H1 (cell line): ENCODE measurements at regions not wholly inside any gene's neighbourhood (a gene's known extent, or its start where the extent isn't known, plus 50 kb on each side); places are given as distances from the start of the nearest gene placed in this dataset.

Source experiments
- CTCF ChIA-PET: fragments of 300-600 bp; sonication (Branson Sonifier 250); formaldehyde crosslinking; loops from one replicate; lab custom pipeline; 2021; ENCODE audit not compliant: partially characterized antibody; lab: Charles Lee
- POLR2A ChIA-PET: fragments of 300-600 bp; sonication (Branson Sonifier 250); formaldehyde crosslinking; loops from one replicate; lab custom pipeline; 2021; ENCODE audit warnings: inconsistent platforms; ENCODE audit not compliant: partially characterized antibody; lab: Charles Lee
- DNase-seq, 2 experiments: peaks; one replicate each; pipeline versions ENCODE4 v3.0.0 to v3.0.0-alpha.2; 2010 to 2022; ENCODE audit warnings: low spot score in 2 of 2, low read depth in 1 of 2, mixed read lengths in 1 of 2
- FAIRE-seq: peaks from 2 replicates; lab custom pipeline; 2011; peaks lifted over from hg19 to GRCh38; lab: Jason Lieb, UNC
- H2AFZ ChIP-seq: 2 replicates; pipeline ENCODE4 v1.8.1; 2012; ENCODE audit warnings: low read length, inconsistent platforms
- H2AK5ac ChIP-seq: 2 replicates; pipeline ENCODE4 v1.6.1; 2013; ENCODE audit warnings: low read depth, low read length
- H2BK120ac ChIP-seq: replicated peaks from 2 replicates; pipeline ENCODE3; 2013; ENCODE audit warnings: low read depth, low read length, inconsistent platforms
- H2BK12ac ChIP-seq: 2 replicates; pipeline ENCODE4 v1.6.1; 2013; ENCODE audit warnings: low read depth, low read length
- H2BK15ac ChIP-seq: 2 replicates; pipeline ENCODE4 v1.6.1; 2013; ENCODE audit warnings: low read length
- H2BK20ac ChIP-seq: 2 replicates; pipeline ENCODE4 v1.6.1; 2013; ENCODE audit warnings: low read length
- H2BK5ac ChIP-seq: 2 replicates; pipeline ENCODE4 v1.6.1; 2013; ENCODE audit warnings: low read depth, low read length
- H3K14ac ChIP-seq: 2 replicates; pipeline ENCODE4 v1.6.1; 2013; ENCODE audit warnings: inconsistent platforms; ENCODE audit not compliant: insufficient read length
- H3K18ac ChIP-seq: 2 replicates; pipeline ENCODE4 v1.6.1; 2013; ENCODE audit warnings: low read length; ENCODE audit errors: extremely low read depth
- H3K23ac ChIP-seq: 2 replicates; pipeline ENCODE4 v1.6.1; 2013; ENCODE audit warnings: inconsistent platforms; ENCODE audit not compliant: insufficient read length
- H3K23me2 ChIP-seq: 2 replicates; pipeline ENCODE4 v1.6.1; 2013; ENCODE audit warnings: low read depth, low read length
- H3K27ac ChIP-seq: 2 replicates; pipeline ENCODE4 v1.6.1; 2011; ENCODE audit warnings: low read depth, low read length, inconsistent platforms
- H3K27me3 ChIP-seq, 4 experiments: replicated peaks in 1 of 4; 1 replicate in 1 of 4; 2 replicates in 3 of 4; pipeline versions ENCODE4 v1.6.1 to v1.8.1; 2011 to 2013; ENCODE audit warnings: low read length in 3 of 4, mild to moderate bottlenecking in 3 of 4, inconsistent platforms in 2 of 4, mixed read lengths in 2 of 4, moderate library complexity in 1 of 4; ENCODE audit not compliant: control insufficient read depth in 3 of 4, insufficient read depth in 3 of 4; ENCODE audit errors: extremely low read depth in 1 of 4
- H3K36me3 ChIP-seq, 4 experiments: 2 replicates each; pipeline versions ENCODE4 v1.6.1 to v1.8.1; 2011 to 2013; ENCODE audit warnings: mild to moderate bottlenecking in 4 of 4, low read length in 3 of 4, moderate library complexity in 2 of 4, control low read depth in 1 of 4, inconsistent platforms in 1 of 4; ENCODE audit not compliant: insufficient read depth in 4 of 4, control insufficient read depth in 2 of 4
- H3K4ac ChIP-seq: replicated peaks from 2 replicates; pipeline ENCODE3; 2013; ENCODE audit warnings: low read length, low read depth, mixed read lengths, inconsistent platforms; ENCODE audit not compliant: insufficient read length
- H3K4me1 ChIP-seq, 4 experiments: replicated peaks in 1 of 4; 1 replicate in 1 of 4; 2 replicates in 3 of 4; pipeline versions ENCODE4 v1.6.1 to v1.8.1; 2011 to 2013; ENCODE audit warnings: low read length in 3 of 4, inconsistent platforms in 2 of 4, mixed read lengths in 1 of 4; ENCODE audit not compliant: insufficient read depth in 4 of 4, control insufficient read depth in 3 of 4
- H3K4me2 ChIP-seq, 2 experiments: 2 replicates each; pipeline versions ENCODE4 v1.6.1 to v1.8.1; 2011 to 2013; ENCODE audit warnings: low read depth in 2 of 2, low read length in 2 of 2, control low read depth in 1 of 2, inconsistent platforms in 1 of 2, mild to moderate bottlenecking in 1 of 2; ENCODE audit not compliant: insufficient read depth in 1 of 2
- H3K4me3 ChIP-seq, 4 experiments: fragments of 200-600, 300-600 bp in 1 of 4; sonication (generic), shearing (Covaris generic), sonication (Bioruptor Twin) in 1 of 4; 2 replicates each; pipeline versions ENCODE4 v1.5.1 to v1.8.1; 2011 to 2016; ENCODE audit warnings: low read length in 4 of 4, low read depth in 3 of 4, control low read depth in 2 of 4, inconsistent platforms in 2 of 4, mild to moderate bottlenecking in 2 of 4, mixed read lengths in 1 of 4, moderate library complexity in 1 of 4; ENCODE audit not compliant: insufficient read depth in 2 of 4; ENCODE audit errors: extremely low read depth in 1 of 4
- H3K56ac ChIP-seq: replicated peaks from 2 replicates; pipeline ENCODE3; 2013; ENCODE audit warnings: low read depth, mild to moderate bottlenecking, mixed read lengths, low read length, inconsistent platforms; ENCODE audit not compliant: insufficient read length
- H3K79me1 ChIP-seq: 2 replicates; pipeline ENCODE4 v1.6.1; 2013; ENCODE audit warnings: low read depth, low read length, control low read depth
- H3K79me2 ChIP-seq, 2 experiments: 2 replicates each; pipeline versions ENCODE4 v1.6.1 to v1.8.1; 2012 to 2013; ENCODE audit warnings: low read length in 2 of 2, mild to moderate bottlenecking in 2 of 2, inconsistent platforms in 1 of 2; ENCODE audit not compliant: insufficient read depth in 2 of 2, control insufficient read depth in 1 of 2
- H3K9ac ChIP-seq, 4 experiments: replicated peaks in 1 of 4; 1 replicate in 1 of 4; 2 replicates in 3 of 4; pipeline versions ENCODE4 v1.6.1 to v1.8.1; 2011 to 2013; ENCODE audit warnings: low read depth in 3 of 4, low read length in 3 of 4, control low read depth in 2 of 4, mild to moderate bottlenecking in 2 of 4, moderate library complexity in 2 of 4, inconsistent platforms in 1 of 4; ENCODE audit errors: extremely low read depth in 1 of 4
- H3K9me3 ChIP-seq, 2 experiments: 2 replicates each; pipeline versions ENCODE4 v1.6.1 to v1.8.1; 2012 to 2013; ENCODE audit warnings: mild to moderate bottlenecking in 2 of 2, moderate library complexity in 2 of 2, control low read depth in 1 of 2, inconsistent platforms in 1 of 2, low read depth in 1 of 2, low read length in 1 of 2, mixed read lengths in 1 of 2; ENCODE audit not compliant: insufficient read depth in 2 of 2
- H4K20me1 ChIP-seq, 2 experiments: replicated peaks in 1 of 2; 2 replicates each; pipeline versions ENCODE3 to v1.8.1; 2011 to 2013; ENCODE audit warnings: inconsistent platforms in 2 of 2, low read length in 2 of 2, mild to moderate bottlenecking in 1 of 2; ENCODE audit not compliant: insufficient read depth in 2 of 2, control insufficient read depth in 1 of 2
- H4K5ac ChIP-seq: 2 replicates; pipeline ENCODE4 v1.6.1; 2013; ENCODE audit warnings: low read length, low read depth, mixed read lengths, inconsistent platforms; ENCODE audit not compliant: insufficient read length
- H4K8ac ChIP-seq: 2 replicates; pipeline ENCODE4 v1.8.0; 2013; ENCODE audit warnings: mild to moderate bottlenecking, moderate library complexity, low read length, inconsistent platforms; ENCODE audit not compliant: insufficient read depth; ENCODE audit errors: extremely low read depth
- H4K91ac ChIP-seq: replicated peaks from 2 replicates; pipeline ENCODE3; 2013; ENCODE audit warnings: low read length, mixed read lengths, inconsistent platforms; ENCODE audit not compliant: insufficient read length
- BRCA1 ChIP-seq: IDR thresholded peaks from 2 replicates; pipeline ENCODE4 v1.6.1; 2012; ENCODE audit warnings: low read depth, low read length, improper control_type of control experiment
- CEBPB ChIP-seq: IDR thresholded peaks from 2 replicates; pipeline ENCODE4 v1.6.1; 2012; ENCODE audit warnings: low read depth, low read length
- CREB1 ChIP-seq: IDR thresholded peaks from 2 replicates; pipeline ENCODE4 v1.6.1; 2012; ENCODE audit warnings: inconsistent platforms
- KDM1A ChIP-seq: fragments of 200-600, 300-600 bp; sonication (generic); IDR thresholded peaks from 2 replicates; pipeline ENCODE4 v1.7.1; 2016; ENCODE audit warnings: mild to moderate bottlenecking, low read length, borderline replicate concordance
- POU5F1 ChIP-seq: IDR thresholded peaks from 2 replicates; pipeline ENCODE4 v1.6.1; 2011; ENCODE audit warnings: low read depth, mild to moderate bottlenecking, low read length, moderate library complexity
- RAD21 ChIP-seq, 2 experiments: IDR thresholded peaks in 1 of 2; conservative IDR thresholded peaks in 1 of 2; 2 replicates each; pipeline ENCODE4 v1.6.1; 2011; ENCODE audit warnings: low read depth in 2 of 2, low read length in 2 of 2, improper control_type of control experiment in 1 of 2, inconsistent platforms in 1 of 2, mild to moderate bottlenecking in 1 of 2, moderate library complexity in 1 of 2
- RNF2 ChIP-seq: fragments of 200-900, 300-1000 bp; sonication (generic); IDR thresholded peaks from 2 replicates; pipeline ENCODE4 v1.7.1; 2016; ENCODE audit warnings: borderline replicate concordance, low read depth, mild to moderate bottlenecking, antibody characterized with exemption, low read length; ENCODE audit not compliant: poor library complexity, severe bottlenecking; ENCODE audit errors: missing control alignments
- SAP30 ChIP-seq: fragments of 300-600 bp; sonication (generic); IDR thresholded peaks from 2 replicates; pipeline ENCODE4 v1.7.1; 2012; ENCODE audit warnings: low read length, moderate library complexity, mild to moderate bottlenecking, inconsistent platforms; ENCODE audit not compliant: insufficient read depth, insufficient replicate concordance
- WGBS, 2 experiments: shearing (Covaris generic) in 1 of 2; methylation state at CpG; one replicate each; pipeline versions ENCODE4 v1.1.6 to v1.1.7; 2013 to 2015; ENCODE audit warnings: low lambda C conversion rate in 2 of 2, mixed read lengths in 2 of 2, inconsistent platforms in 1 of 2, low coverage in 1 of 2, missing lambda C conversion rate in 1 of 2; ENCODE audit not compliant: insufficient replicate concordance in 2 of 2, insufficient coverage in 1 of 2, insufficient read length in 1 of 2; ENCODE audit errors: extremely low coverage in 1 of 2, missing lambda C conversion rate in 1 of 2; 5-methylcytosine and 5-hydroxymethylcytosine counted together
- TF ChIP-seq, protein P1 (sequence below), 3 experiments: IDR thresholded peaks; 1 replicate in 2 of 3; 2 replicates in 1 of 3; pipeline versions ENCODE4 v1.5.1 to v1.6.1; 2011; ENCODE audit warnings: low read length in 3 of 3, mild to moderate bottlenecking in 3 of 3, inconsistent platforms in 2 of 3, low read depth in 1 of 3, moderate library complexity in 1 of 3; ENCODE audit not compliant: insufficient read depth in 1 of 3; ENCODE audit errors: control extremely low read depth in 1 of 3

DNA sequence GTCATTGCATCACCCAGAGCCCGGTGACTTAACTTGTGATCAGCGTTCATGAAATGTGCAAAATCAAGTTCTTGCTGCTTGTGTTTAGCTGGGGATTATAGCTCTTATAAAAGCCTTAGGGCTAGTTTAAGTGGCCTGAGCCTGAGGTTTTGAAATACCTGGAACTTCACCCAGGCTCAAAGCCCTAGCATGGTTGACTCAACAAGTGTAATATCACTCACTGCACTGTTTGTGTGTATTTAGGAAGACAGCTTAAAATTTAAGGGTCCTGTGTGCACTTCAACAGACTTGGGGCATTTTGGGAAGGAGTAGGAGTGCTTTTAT lies 489.5 kb downstream of the GATA3 start:
- Histone ChIP-seq H2AFZ (peak overlapping the region; percentile 84; the same call in 1 of the 2 replicates), H3K9ac (no peak overlapping the region), H3K4ac (no peak overlapping the region), H3K79me1 (no peaks in the 10 kb centered on the region), H3K79me2 (no peaks in the 10 kb centered on the region), H3K4me1 (no peaks in the 10 kb centered on the region), H3K4me3 (no peak overlapping the region), H3K18ac (no peak overlapping the region), H3K23me2 (no peaks in the 10 kb centered on the region), H2AK5ac (no peak overlapping the region), H4K5ac (no peak overlapping the region), H3K4me2 (no peak overlapping the region), H2BK120ac (no peak overlapping the region), H3K27me3 (no peaks in the 10 kb centered on the region), H3K14ac (no peak overlapping the region), H2BK20ac (no peak overlapping the region), H2BK15ac (no peak overlapping the region), H3K9me3 (no peaks in the 10 kb centered on the region; a peak in 1 of 4 replicates), H4K8ac (no peak overlapping the region), H3K27ac (no peak overlapping the region), H3K56ac (no peak overlapping the region), H4K91ac (no peak overlapping the region), H3K36me3 (no peaks in the 10 kb centered on the region), H2BK5ac (no peak overlapping the region), H3K23ac (no peak overlapping the region), H4K20me1 (no peaks in the 10 kb centered on the region), H2BK12ac (no peak overlapping the region)
- ChIA-PET CTCF (interaction anchor here (0.6 to 1.3 kb wide), 5 partner anchors 8 to 650 kb away, joined by 3 to 6 read pairs (median 3); no protein-coding TSS in a partner anchor), POLR2A (no interaction called here)
- DNase-seq (no peak), FAIRE-seq (no peak)
- 93% methylated on average over 2 of the region's 2 CpGs; no CpG with 5 or more reads in 1 of the 2 experiments for WGBS, 2 experiments
- no peak for TF ChIP-seq CEBPB
- TF ChIP-seq RAD21 (IDR thresholded peaks at IDR 0.05 in 1 of 2, conservative IDR thresholded peaks at IDR 0.05 in 1 of 2; ENCODE audit: low read depth in 2 of 2, low read length in 2 of 2) = no peak
- TF ChIP-seq CREB1 = no peak
- TF ChIP-seq SAP30 = no peak
- no peak for TF ChIP-seq KDM1A
- TF ChIP-seq RNF2 = no peak
- TF ChIP-seq, protein P1, sequence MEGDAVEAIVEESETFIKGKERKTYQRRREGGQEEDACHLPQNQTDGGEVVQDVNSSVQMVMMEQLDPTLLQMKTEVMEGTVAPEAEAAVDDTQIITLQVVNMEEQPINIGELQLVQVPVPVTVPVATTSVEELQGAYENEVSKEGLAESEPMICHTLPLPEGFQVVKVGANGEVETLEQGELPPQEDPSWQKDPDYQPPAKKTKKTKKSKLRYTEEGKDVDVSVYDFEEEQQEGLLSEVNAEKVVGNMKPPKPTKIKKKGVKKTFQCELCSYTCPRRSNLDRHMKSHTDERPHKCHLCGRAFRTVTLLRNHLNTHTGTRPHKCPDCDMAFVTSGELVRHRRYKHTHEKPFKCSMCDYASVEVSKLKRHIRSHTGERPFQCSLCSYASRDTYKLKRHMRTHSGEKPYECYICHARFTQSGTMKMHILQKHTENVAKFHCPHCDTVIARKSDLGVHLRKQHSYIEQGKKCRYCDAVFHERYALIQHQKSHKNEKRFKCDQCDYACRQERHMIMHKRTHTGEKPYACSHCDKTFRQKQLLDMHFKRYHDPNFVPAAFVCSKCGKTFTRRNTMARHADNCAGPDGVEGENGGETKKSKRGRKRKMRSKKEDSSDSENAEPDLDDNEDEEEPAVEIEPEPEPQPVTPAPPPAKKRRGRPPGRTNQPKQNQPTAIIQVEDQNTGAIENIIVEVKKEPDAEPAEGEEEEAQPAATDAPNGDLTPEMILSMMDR (IDR thresholded peaks at IDR 0.05; ENCODE audit: control extremely low read depth in 1 of 3, insufficient read depth in 1 of 3, low read depth in 1 of 3, low read length in 3 of 3) = no peak
- TF ChIP-seq POU5F1 = no peak
- TF ChIP-seq BRCA1 = no peak
